Trophoblast cell (in vitro differentiated cells and primary cell): ENCODE measurements at regions not wholly inside any gene's neighbourhood (a gene's known extent, or its start where the extent isn't known, plus 50 kb on each side); places are given as distances from the start of the nearest gene placed in this dataset.

ENCODE experiments used
- DNase-seq, 2 donors: peaks; one replicate each; pipeline ENCODE4 v3.0.0-alpha.2; 2016
- H2AFZ ChIP-seq: 2 replicates; pipeline ENCODE4 v1.6.1; 2013; ENCODE audit warnings: low read length, moderate library complexity, mild to moderate bottlenecking; ENCODE audit not compliant: insufficient read depth, poor library complexity
- H2AK5ac ChIP-seq: 2 replicates; pipeline ENCODE4 v1.6.1; 2013; ENCODE audit warnings: mild to moderate bottlenecking, low read length
- H2BK120ac ChIP-seq: 2 replicates; pipeline ENCODE4 v1.6.1; 2013; ENCODE audit warnings: low read length, mild to moderate bottlenecking, moderate library complexity; ENCODE audit not compliant: insufficient read depth, poor library complexity
- H2BK12ac ChIP-seq: 2 replicates; pipeline ENCODE4 v1.6.1; 2013; ENCODE audit warnings: mild to moderate bottlenecking, low read length, moderate library complexity
- H2BK5ac ChIP-seq: 2 replicates; pipeline ENCODE4 v1.6.1; 2013; ENCODE audit warnings: low read length, low read depth, moderate library complexity, mild to moderate bottlenecking; ENCODE audit not compliant: poor library complexity
- H3K14ac ChIP-seq: 2 replicates; pipeline ENCODE4 v1.6.1; 2013; ENCODE audit warnings: mild to moderate bottlenecking, low read length
- H3K18ac ChIP-seq: 2 replicates; pipeline ENCODE4 v1.6.1; 2013; ENCODE audit warnings: mild to moderate bottlenecking, low read length
- H3K23ac ChIP-seq: 2 replicates; pipeline ENCODE4 v1.6.1; 2013; ENCODE audit warnings: low read length
- H3K27ac ChIP-seq: 2 replicates; pipeline ENCODE4 v1.5.1; 2013; ENCODE audit warnings: low read depth, mild to moderate bottlenecking, inconsistent platforms, low read length, moderate library complexity
- H3K27me3 ChIP-seq: 2 replicates; pipeline ENCODE4 v1.6.1; 2013; ENCODE audit warnings: inconsistent platforms, mild to moderate bottlenecking, low read length, moderate library complexity; ENCODE audit not compliant: insufficient read depth
- H3K36me3 ChIP-seq, 2 experiments: 1 replicate in 1 of 2; 2 replicates in 1 of 2; pipeline ENCODE4 v1.6.1; 2013; ENCODE audit warnings: low read length in 2 of 2, mild to moderate bottlenecking in 2 of 2, moderate library complexity in 1 of 2; ENCODE audit not compliant: insufficient read depth in 2 of 2, control insufficient read depth in 1 of 2
- H3K4ac ChIP-seq: 2 replicates; pipeline ENCODE4 v1.6.1; 2013; ENCODE audit warnings: low read depth, mild to moderate bottlenecking, low read length, moderate library complexity
- H3K4me1 ChIP-seq, 2 experiments: 1 replicate in 1 of 2; 2 replicates in 1 of 2; pipeline ENCODE4 v1.6.1; 2013; ENCODE audit warnings: low read length in 2 of 2, mild to moderate bottlenecking in 2 of 2, moderate library complexity in 1 of 2; ENCODE audit not compliant: insufficient read depth in 2 of 2, control insufficient read depth in 1 of 2
- H3K4me2 ChIP-seq: 2 replicates; pipeline ENCODE4 v1.6.1; 2013; ENCODE audit warnings: inconsistent platforms, mild to moderate bottlenecking, low read length, moderate library complexity
- H3K4me3 ChIP-seq: 2 replicates; pipeline ENCODE4 v1.5.1; 2013; ENCODE audit warnings: mild to moderate bottlenecking, low read depth, low read length, inconsistent platforms
- H3K79me1 ChIP-seq: one replicate; pipeline ENCODE4 v1.6.1; 2013; ENCODE audit warnings: low read length
- H3K79me2 ChIP-seq: 2 replicates; pipeline ENCODE4 v1.6.1; 2013; ENCODE audit warnings: low read length, mild to moderate bottlenecking; ENCODE audit not compliant: control insufficient read depth, insufficient read depth, poor library complexity
- H3K9ac ChIP-seq: 2 replicates; pipeline ENCODE4 v1.6.1; 2013; ENCODE audit warnings: mild to moderate bottlenecking, low read length
- H3K9me3 ChIP-seq: 2 replicates; pipeline ENCODE4 v1.6.1; 2013; ENCODE audit warnings: low read depth, mild to moderate bottlenecking, control low read depth, inconsistent platforms, low read length; ENCODE audit not compliant: insufficient read depth
- H4K12ac ChIP-seq: 2 replicates; pipeline ENCODE4 v1.6.1; 2013; ENCODE audit warnings: low read depth, mild to moderate bottlenecking, low read length, moderate library complexity
- H4K8ac ChIP-seq: 2 replicates; pipeline ENCODE4 v1.6.1; 2013; ENCODE audit warnings: low read depth, mild to moderate bottlenecking, low read length, moderate library complexity
- H4K91ac ChIP-seq: one replicate; pipeline ENCODE4 v1.6.1; 2013; ENCODE audit warnings: low read depth, mild to moderate bottlenecking, low read length, moderate library complexity
- WGBS: extraction: QIAGEN DNeasy Blood & Tissue Kit; methylation state at CpG from one replicate; pipeline ENCODE4 v1.1.7; 2013; ENCODE audit warnings: missing lambda C conversion rate; ENCODE audit not compliant: insufficient read length, insufficient coverage; ENCODE audit errors: extremely low coverage; 5-methylcytosine and 5-hydroxymethylcytosine counted together

GRCh38 chr22:22430111-22430820, 78.3 kb downstream of the ZNF280B start:
- no peak overlapping the region for H4K8ac ChIP-seq
- no peaks in the 10 kb centered on the region for H3K79me2 ChIP-seq
- no peak overlapping the region for H3K18ac ChIP-seq
- H4K91ac ChIP-seq, result no peak overlapping the region
- no peaks in the 10 kb centered on the region for H3K27me3 ChIP-seq
- DNase-seq, result no peak
- H2AK5ac ChIP-seq, result no peak overlapping the region
- no CpG with 5 or more reads among the region's 4 CpGs for WGBS
- no peak overlapping the region for H2BK120ac ChIP-seq
- H3K14ac ChIP-seq, result no peak overlapping the region
- H3K4me1 ChIP-seq, result no peaks in the 10 kb centered on the region
- no peak overlapping the region for H3K27ac ChIP-seq
- no peak overlapping the region for H3K23ac ChIP-seq
- H3K79me1 ChIP-seq, result no peaks in the 10 kb centered on the region
- H2AFZ ChIP-seq, result no peak overlapping the region
- no peak overlapping the region for H3K4me2 ChIP-seq
- no peak overlapping the region for H2BK12ac ChIP-seq
- no peaks in the 10 kb centered on the region for H3K36me3 ChIP-seq
- H4K12ac ChIP-seq, result no peak overlapping the region
- H3K9ac ChIP-seq, result no peak overlapping the region
- no peak overlapping the region for H2BK5ac ChIP-seq
- H3K4me3 ChIP-seq, result no peak overlapping the region
- no peak overlapping the region for H3K4ac ChIP-seq
- peaks cover 2% of the 10 kb centered on the region for H3K9me3 ChIP-seq

DNA sequence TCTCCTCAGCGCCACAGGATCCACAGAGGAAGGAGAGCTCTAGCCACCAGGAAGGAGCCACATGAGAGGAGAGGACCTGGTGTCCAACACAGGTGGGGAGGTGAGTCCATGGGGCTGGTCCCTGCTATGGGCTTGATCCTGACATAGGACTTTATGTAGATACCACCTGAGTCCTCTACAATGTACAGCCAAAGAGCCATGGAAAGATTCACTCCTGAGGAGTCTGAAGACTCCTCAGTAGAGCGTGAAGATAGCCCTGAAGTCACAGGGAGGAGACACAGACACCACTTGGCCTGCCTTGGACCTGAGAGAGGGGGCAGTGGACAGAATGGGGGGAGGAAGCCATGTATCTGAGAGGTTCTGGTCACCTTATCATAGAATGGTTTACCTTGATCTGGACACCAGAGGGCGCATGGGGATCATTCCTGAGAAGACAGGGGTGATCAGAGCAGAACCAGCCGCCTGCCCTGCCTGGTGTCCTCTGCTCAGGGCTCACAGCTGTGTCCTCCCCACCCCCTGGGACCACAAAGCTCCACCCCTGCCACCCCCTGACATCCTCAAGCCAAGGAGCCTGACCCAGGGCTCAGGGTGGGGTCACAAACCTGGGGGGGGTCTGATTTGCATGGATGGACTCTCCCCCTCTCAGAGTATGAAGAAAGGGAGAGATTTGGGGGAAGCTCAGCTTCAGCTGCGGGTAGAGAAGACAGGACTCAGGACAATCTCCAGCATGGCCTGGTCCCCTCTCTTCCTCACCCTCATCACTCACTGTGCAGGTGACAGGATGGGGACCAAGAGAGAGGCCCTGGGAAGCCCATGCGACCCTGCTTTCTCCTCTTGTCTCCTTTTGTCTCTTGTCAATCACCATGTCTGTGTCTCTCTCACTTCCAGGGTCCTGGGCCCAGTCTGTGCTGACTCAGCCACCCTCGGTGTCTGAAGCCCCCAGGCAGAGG, 77.0 kb downstream of the ZNF280B start:
- H4K8ac ChIP-seq, result no peak overlapping the region
- H3K4ac ChIP-seq, result no peak overlapping the region
- H3K79me1 ChIP-seq, result no peaks in the 10 kb centered on the region
- no peak overlapping the region for H3K18ac ChIP-seq
- no peaks in the 10 kb centered on the region for H3K79me2 ChIP-seq
- H3K4me3 ChIP-seq, result no peak overlapping the region
- no peak overlapping the region for H3K14ac ChIP-seq
- H3K27ac ChIP-seq, result no peak overlapping the region
- H3K9me3 ChIP-seq, result peaks cover 2% of the 10 kb centered on the region
- H3K4me2 ChIP-seq, result no peak overlapping the region
- no CpG with 5 or more reads among the region's 7 CpGs for WGBS
- no peaks in the 10 kb centered on the region for H3K27me3 ChIP-seq
- H2BK120ac ChIP-seq, result no peak overlapping the region
- peak; percentile 23 to 67 for DNase-seq
- H2BK12ac ChIP-seq, result no peak overlapping the region
- H4K91ac ChIP-seq, result no peak overlapping the region
- H3K23ac ChIP-seq, result no peak overlapping the region
- H2AK5ac ChIP-seq, result no peak overlapping the region
- no peaks in the 10 kb centered on the region for H3K4me1 ChIP-seq
- H4K12ac ChIP-seq, result no peak overlapping the region
- H2AFZ ChIP-seq, result no peak overlapping the region
- no peak overlapping the region for H3K9ac ChIP-seq
- no peak overlapping the region for H2BK5ac ChIP-seq
- no peaks in the 10 kb centered on the region for H3K36me3 ChIP-seq

DNA sequence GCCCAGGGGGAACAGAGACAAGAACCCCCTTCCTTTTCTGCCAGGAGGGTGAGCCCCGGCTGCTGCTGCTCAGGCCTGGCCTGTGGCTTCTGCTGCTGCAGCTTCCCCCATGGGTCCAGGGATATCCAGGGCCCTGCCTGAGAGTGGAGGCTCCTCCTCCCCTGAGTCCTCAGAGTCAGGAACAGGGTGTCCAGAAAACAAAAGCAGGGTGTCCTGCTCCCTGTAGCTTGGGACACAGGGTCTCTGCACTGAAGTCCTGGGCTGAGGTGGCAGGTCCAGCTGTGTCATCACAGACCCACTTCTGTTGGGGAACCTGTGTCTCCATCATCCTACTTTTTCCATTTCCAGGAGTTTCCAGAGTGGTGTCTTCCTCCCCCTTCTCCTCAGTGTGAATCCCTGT, 76.1 kb downstream of the ZNF280B start:
- Histone ChIP-seq H3K4me3 (no peak overlapping the region), H3K4ac (no peak overlapping the region), H3K79me1 (no peaks in the 10 kb centered on the region), H3K14ac (no peak overlapping the region), H3K4me1 (no peaks in the 10 kb centered on the region), H2AK5ac (no peak overlapping the region), H2AFZ (no peak overlapping the region), H3K23ac (no peak overlapping the region), H4K91ac (no peak overlapping the region), H2BK12ac (no peak overlapping the region), H3K27ac (no peak overlapping the region), H3K9ac (no peak overlapping the region), H3K27me3 (no peaks in the 10 kb centered on the region), H3K36me3 (no peaks in the 10 kb centered on the region), H4K8ac (no peak overlapping the region), H3K4me2 (no peak overlapping the region), H3K79me2 (no peaks in the 10 kb centered on the region), H2BK120ac (no peak overlapping the region), H4K12ac (no peak overlapping the region), H3K18ac (no peak overlapping the region), H2BK5ac (no peak overlapping the region), H3K9me3 (peaks cover 2% of the 10 kb centered on the region)
- no CpG with 5 or more reads among the region's 1 CpG for WGBS
- no peak for DNase-seq

- Histone ChIP-seq H3K4me3 (no peak overlapping the region), H4K12ac (no peak overlapping the region), H2BK12ac (no peak overlapping the region), H3K27ac (no peak overlapping the region), H4K91ac (no peak overlapping the region), H3K79me2 (no peaks in the 10 kb centered on the region), H3K9ac (no peak overlapping the region), H3K18ac (no peak overlapping the region), H2BK5ac (no peak overlapping the region), H3K14ac (no peak overlapping the region), H3K79me1 (no peaks in the 10 kb centered on the region), H3K9me3 (peaks cover 2% of the 10 kb centered on the region), H3K36me3 (no peaks in the 10 kb centered on the region), H3K4ac (no peak overlapping the region), H3K4me2 (no peak overlapping the region), H3K23ac (no peak overlapping the region), H2AK5ac (no peak overlapping the region), H4K8ac (no peak overlapping the region), H2AFZ (no peak overlapping the region), H3K27me3 (no peaks in the 10 kb centered on the region), H3K4me1 (no peaks in the 10 kb centered on the region), H2BK120ac (no peak overlapping the region)
- no peak for DNase-seq
- no CpG with 5 or more reads among the region's 3 CpGs for WGBS
Measured at GRCh38 chr22:22432937-22433336, 75.6 kb downstream of the ZNF280B start.
